ENCODE measurements at regions not wholly inside any gene's neighbourhood (a gene's known extent, or its start where the extent isn't known, plus 50 kb on each side); places are given as distances from the start of the nearest gene placed in this dataset.

- TF ChIP-seq POLR2AphosphoS5 (IDR thresholded peaks at IDR 0.05; ENCODE audit: low read depth, low read length) (no peak), CTCF (IDR thresholded peaks at IDR 0.05 in 2 of 3, conservative IDR thresholded peaks at IDR 0.05 in 1 of 3; ENCODE audit: borderline replicate concordance in 1 of 3, insufficient read depth in 1 of 3, low read depth in 2 of 3, low read length in 2 of 3) (no peak), EGR1 (IDR thresholded peaks at IDR 0.05; ENCODE audit: low read depth) (no peak), MAX (IDR thresholded peaks at IDR 0.05) (no peak), YY1 (IDR thresholded peaks at IDR 0.05; ENCODE audit: extremely low read depth, insufficient replicate concordance, low read depth, low read length) (no peak), EZH2 (IDR thresholded peaks at IDR 0.05) (no peak), RAD21 (IDR thresholded peaks at IDR 0.05; ENCODE audit: low read depth) (no peak), EZH2phosphoT487 (IDR thresholded peaks at IDR 0.05; ENCODE audit: borderline replicate concordance) (no peak), POLR2A (IDR thresholded peaks at IDR 0.05; ENCODE audit: borderline replicate concordance, extremely low read depth, insufficient read depth, insufficient read length) (no peak), TCF7L2 (IDR thresholded peaks at IDR 0.05; ENCODE audit: borderline replicate concordance, extremely low read depth, insufficient read depth, insufficient read length) (no peak), JUND (IDR thresholded peaks at IDR 0.05) (no peak), FOSL1 (IDR thresholded peaks at IDR 0.05; ENCODE audit: low read depth) (no peak)
Measured at GRCh38 chr12:105665366-105665765, 334.9 kb downstream of the C12orf75 start.
